Uterus (tissue), 3 donors: ENCODE measurements at regions not wholly inside any gene's neighbourhood (a gene's known extent, or its start where the extent isn't known, plus 50 kb on each side); places are given as distances from the start of the nearest gene placed in this dataset.

ENCODE experiments used
- DNase-seq, 2 donors: peaks; one replicate each; pipeline ENCODE4 v3.0.0-alpha.2; 2019 to 2020
- H3K27ac ChIP-seq, 2 donors: fragments of 200-600 bp; sonication (generic); 1 replicate in 1 of 2; 2 replicates in 1 of 2; pipeline ENCODE4 v1.5.1; 2016 to 2018
- H3K27me3 ChIP-seq, 2 donors: fragments of 200-600 bp; sonication (generic); one replicate each; pipeline ENCODE4 v1.5.1; 2018 to 2019; ENCODE audit warnings: control low read depth in 1 of 2
- H3K36me3 ChIP-seq, 2 donors: fragments of 200-600 bp; sonication (generic); one replicate each; pipeline ENCODE4 v1.5.1; 2019; ENCODE audit warnings: control low read depth in 1 of 2
- H3K4me1 ChIP-seq, 2 donors: fragments of 200-600 bp; sonication (generic); one replicate each; pipeline ENCODE4 v1.5.1; 2018 to 2019; ENCODE audit warnings: control low read depth in 1 of 2
- H3K4me3 ChIP-seq, 2 donors: fragments of 200-600 bp; sonication (generic); 1 replicate in 1 of 2; 2 replicates in 1 of 2; pipeline ENCODE4 v1.5.1; 2018 to 2019; ENCODE audit warnings: mild to moderate bottlenecking in 1 of 2
- H3K9me3 ChIP-seq, 2 donors: fragments of 200-600 bp; sonication (generic); one replicate each; pipeline ENCODE4 v1.5.1; 2019; ENCODE audit warnings: control low read depth in 1 of 2
- POLR2A ChIP-seq, 2 donors: fragments of 450-650 bp; IDR thresholded peaks; one replicate each; pipeline ENCODE4 v1.6.1; 2016; ENCODE audit warnings: antibody characterized with exemption in 2 of 2, mild to moderate bottlenecking in 1 of 2, moderate library complexity in 1 of 2
- intact Hi-C: fragments of 100-400 bp; cut with DNase I; formaldehyde crosslinking; loops from one replicate; pipeline ENCODE4 v1.15.1; 2023; ENCODE audit warnings: low total_unique reads
- TF ChIP-seq, protein P1 (sequence below), 4 experiments: fragments of 200-600 bp in 2 of 4; fragments of 450-650 bp in 2 of 4; sonication (generic) in 2 of 4; IDR thresholded peaks; one replicate each; pipeline ENCODE4 v1.5.1; 2016 to 2019; ENCODE audit warnings: antibody characterized with exemption in 4 of 4, mild to moderate bottlenecking in 2 of 4, moderate library complexity in 1 of 4
- donor health status: DM: yes; HTN: yes; CAD: no.

DNA sequence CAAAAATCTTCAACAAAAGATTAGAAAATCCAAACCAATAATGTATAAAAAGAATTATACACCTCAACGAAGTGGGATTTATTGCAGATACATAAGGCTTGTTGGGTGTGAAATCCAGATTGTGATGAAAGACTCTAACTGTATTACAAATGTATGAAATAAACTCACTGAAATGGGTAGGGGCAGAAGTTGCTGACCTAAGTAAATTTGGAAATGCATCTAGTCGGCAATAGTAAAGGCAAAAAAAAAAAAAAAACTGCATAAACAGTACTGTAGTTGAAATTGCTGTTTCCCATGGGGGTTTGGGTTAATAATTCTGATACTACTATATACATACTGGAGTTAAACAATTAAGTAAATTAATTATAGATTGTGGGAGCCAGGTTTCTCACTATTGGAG, 130.7 kb upstream of the MAGEB18 start:
- H3K4me1 ChIP-seq: no peaks in the 10 kb centered on the region
- no peak for DNase-seq
- H3K36me3 ChIP-seq: no peaks in the 10 kb centered on the region
- no peaks in the 10 kb centered on the region for H3K27me3 ChIP-seq
- no peak overlapping the region for H3K27ac ChIP-seq
- TF ChIP-seq, protein P1, sequence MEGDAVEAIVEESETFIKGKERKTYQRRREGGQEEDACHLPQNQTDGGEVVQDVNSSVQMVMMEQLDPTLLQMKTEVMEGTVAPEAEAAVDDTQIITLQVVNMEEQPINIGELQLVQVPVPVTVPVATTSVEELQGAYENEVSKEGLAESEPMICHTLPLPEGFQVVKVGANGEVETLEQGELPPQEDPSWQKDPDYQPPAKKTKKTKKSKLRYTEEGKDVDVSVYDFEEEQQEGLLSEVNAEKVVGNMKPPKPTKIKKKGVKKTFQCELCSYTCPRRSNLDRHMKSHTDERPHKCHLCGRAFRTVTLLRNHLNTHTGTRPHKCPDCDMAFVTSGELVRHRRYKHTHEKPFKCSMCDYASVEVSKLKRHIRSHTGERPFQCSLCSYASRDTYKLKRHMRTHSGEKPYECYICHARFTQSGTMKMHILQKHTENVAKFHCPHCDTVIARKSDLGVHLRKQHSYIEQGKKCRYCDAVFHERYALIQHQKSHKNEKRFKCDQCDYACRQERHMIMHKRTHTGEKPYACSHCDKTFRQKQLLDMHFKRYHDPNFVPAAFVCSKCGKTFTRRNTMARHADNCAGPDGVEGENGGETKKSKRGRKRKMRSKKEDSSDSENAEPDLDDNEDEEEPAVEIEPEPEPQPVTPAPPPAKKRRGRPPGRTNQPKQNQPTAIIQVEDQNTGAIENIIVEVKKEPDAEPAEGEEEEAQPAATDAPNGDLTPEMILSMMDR (IDR thresholded peaks at IDR 0.05): no peak
- TF ChIP-seq POLR2A (IDR thresholded peaks at IDR 0.05): no peak
- no peaks in the 10 kb centered on the region for H3K9me3 ChIP-seq
- intact Hi-C loops: no loop called here
- no peak overlapping the region for H3K4me3 ChIP-seq

DNA sequence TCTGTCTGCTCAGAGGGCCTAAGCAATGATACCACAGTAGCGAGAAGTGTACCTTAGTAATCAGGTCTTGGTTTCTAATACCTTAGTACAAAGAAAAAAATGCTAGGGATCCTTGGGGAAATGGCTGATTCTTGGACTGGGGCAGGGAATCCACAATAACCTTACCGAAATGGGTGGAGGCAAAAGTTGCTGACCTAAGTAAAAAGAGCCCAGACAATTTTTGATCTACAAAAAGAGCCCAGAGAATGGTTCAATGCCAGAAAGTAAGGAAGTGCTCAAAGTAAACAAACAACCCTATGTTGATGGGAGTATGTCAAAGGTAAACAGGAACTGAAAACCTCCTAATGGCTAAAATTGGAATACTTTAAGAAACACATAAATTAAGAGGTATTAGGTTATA, 130.1 kb upstream of the MAGEB18 start:
- no peaks in the 10 kb centered on the region for H3K9me3 ChIP-seq
- intact Hi-C loops: no loop called here
- H3K4me1 ChIP-seq: no peaks in the 10 kb centered on the region
- TF ChIP-seq, protein P1 (IDR thresholded peaks at IDR 0.05): no peak
- TF ChIP-seq POLR2A (IDR thresholded peaks at IDR 0.05): no peak
- no peak for DNase-seq
- no peaks in the 10 kb centered on the region for H3K27me3 ChIP-seq
- no peaks in the 10 kb centered on the region for H3K36me3 ChIP-seq
- H3K4me3 ChIP-seq: no peak overlapping the region
- no peak overlapping the region for H3K27ac ChIP-seq

DNA sequence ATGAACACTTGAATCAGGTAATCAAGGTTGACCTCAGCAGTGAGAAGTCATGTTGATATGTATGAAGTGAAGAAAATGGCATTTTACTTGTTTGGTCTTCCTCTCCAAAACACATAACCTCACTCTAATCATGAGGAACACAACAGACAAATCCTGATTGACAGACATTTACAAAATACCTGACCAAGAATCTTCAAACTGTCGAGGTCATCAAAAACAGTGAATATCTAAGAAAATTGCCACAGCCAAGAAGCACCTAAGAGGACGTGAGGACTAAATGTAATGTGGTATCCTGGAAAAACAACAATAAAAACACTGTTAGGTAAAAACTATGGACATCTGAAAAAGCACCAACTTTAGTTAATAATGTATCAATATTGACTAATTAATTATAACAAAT, 129.5 kb upstream of the MAGEB18 start:
- no peak overlapping the region for H3K27ac ChIP-seq
- no peaks in the 10 kb centered on the region for H3K4me1 ChIP-seq
- TF ChIP-seq POLR2A (IDR thresholded peaks at IDR 0.05): no peak
- TF ChIP-seq, protein P1 (IDR thresholded peaks at IDR 0.05): no peak
- no peaks in the 10 kb centered on the region for H3K36me3 ChIP-seq
- DNase-seq: no peak
- no peaks in the 10 kb centered on the region for H3K27me3 ChIP-seq
- intact Hi-C loops: no loop called here
- no peak overlapping the region for H3K4me3 ChIP-seq
- no peaks in the 10 kb centered on the region for H3K9me3 ChIP-seq

DNA sequence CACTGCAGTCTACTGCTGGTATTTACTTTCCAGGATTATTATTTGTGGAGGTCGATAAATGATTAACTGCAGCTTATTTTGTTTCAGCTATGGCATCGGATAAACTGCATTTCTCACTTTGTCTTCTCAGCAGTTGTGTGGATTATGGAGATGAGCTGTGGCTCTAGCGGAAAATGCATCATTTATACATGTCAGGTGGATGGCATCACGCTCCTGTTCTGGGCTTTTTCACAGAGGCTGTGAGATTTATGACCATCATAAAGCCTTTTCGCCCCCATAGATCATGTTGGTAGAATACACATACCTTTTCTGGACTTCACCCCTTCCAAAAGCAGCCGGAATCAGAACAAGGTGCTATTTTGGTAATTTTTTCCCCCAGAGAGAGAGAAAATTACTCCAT, 118.8 kb upstream of the MAGEB18 start:
- no peaks in the 10 kb centered on the region for H3K27me3 ChIP-seq
- no peaks in the 10 kb centered on the region for H3K9me3 ChIP-seq
- TF ChIP-seq, protein P1 (IDR thresholded peaks at IDR 0.05): no peak
- no peak for TF ChIP-seq POLR2A (IDR thresholded peaks at IDR 0.05)
- no peak for DNase-seq
- intact Hi-C loops: no loop called here
- no peaks in the 10 kb centered on the region for H3K36me3 ChIP-seq
- H3K4me1 ChIP-seq: no peaks in the 10 kb centered on the region
- H3K27ac ChIP-seq: no peak overlapping the region
- H3K4me3 ChIP-seq: no peak overlapping the region

DNA sequence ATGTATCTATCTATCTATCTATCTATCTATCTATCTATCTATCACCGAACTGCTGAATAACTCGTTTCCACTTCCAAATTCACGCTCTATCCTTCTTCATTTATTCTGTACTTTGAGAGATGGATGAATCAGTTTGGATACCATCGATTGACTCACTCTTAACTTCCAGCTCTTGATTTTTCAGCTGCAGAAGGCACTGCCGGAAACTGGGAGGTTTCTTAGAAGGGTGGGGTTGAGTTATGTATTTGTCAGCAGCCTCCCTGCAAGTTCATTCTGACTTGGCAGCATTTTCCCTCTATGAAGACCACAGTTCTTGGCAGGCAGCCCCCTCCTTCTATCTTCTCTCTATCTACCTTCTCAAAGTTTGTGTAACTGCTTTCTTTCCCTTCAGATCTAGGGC, 112.0 kb upstream of the MAGEB18 start:
- intact Hi-C loops: no loop called here
- Histone ChIP-seq H3K9me3 (no peaks in the 10 kb centered on the region), H3K27ac (no peak overlapping the region), H3K4me1 (no peaks in the 10 kb centered on the region), H3K36me3 (no peaks in the 10 kb centered on the region), H3K27me3 (no peaks in the 10 kb centered on the region), H3K4me3 (no peak overlapping the region)
- no peak for DNase-seq
- TF ChIP-seq, protein P1 (IDR thresholded peaks at IDR 0.05): no peak
- no peak for TF ChIP-seq POLR2A (IDR thresholded peaks at IDR 0.05)
